Esophagus muscularis mucosa (tissue), 4 donors: ENCODE measurements at regions not wholly inside any gene's neighbourhood (a gene's known extent, or its start where the extent isn't known, plus 50 kb on each side); places are given as distances from the start of the nearest gene placed in this dataset.

Experiments
- DNase-seq: peaks from one replicate; pipeline ENCODE4 v3.0.0-alpha.2; 2017; ENCODE audit errors: extremely low spot score
- H3K27ac ChIP-seq, 4 donors: fragments of 200-600 bp; sonication (generic); replicated peaks in 1 of 4; 1 replicate in 3 of 4; 2 replicates in 1 of 4; pipeline ENCODE4 v1.5.1; 2016 to 2019; ENCODE audit warnings: mild to moderate bottlenecking in 1 of 4
- H3K27me3 ChIP-seq, 4 donors: fragments of 200-600 bp; sonication (generic); one replicate each; pipeline versions ENCODE4 v1.5.1 to v1.6.0; 2016 to 2019
- H3K36me3 ChIP-seq, 4 donors: fragments of 200-600 bp; sonication (generic); one replicate each; pipeline ENCODE4 v1.5.1; 2016 to 2019
- H3K4me1 ChIP-seq, 4 donors: fragments of 200-600 bp; sonication (generic); one replicate each; pipeline ENCODE4 v1.5.1; 2016 to 2019
- H3K4me3 ChIP-seq, 4 donors: fragments of 200-600 bp; sonication (generic); 1 replicate in 2 of 4; 2 replicates in 2 of 4; pipeline ENCODE4 v1.5.1; 2016 to 2019; ENCODE audit warnings: mild to moderate bottlenecking in 4 of 4, moderate library complexity in 1 of 4
- H3K9me3 ChIP-seq, 4 donors: fragments of 200-600 bp; sonication (generic); 1 replicate in 3 of 4; 2 replicates in 1 of 4; pipeline ENCODE4 v1.5.1; 2016 to 2019
- EP300 ChIP-seq: sonication (generic); formaldehyde crosslinking; IDR thresholded peaks from one replicate; pipeline ENCODE4 v1.6.1; 2017; ENCODE audit warnings: antibody characterized with exemption
- POLR2A ChIP-seq: fragments of 450-650 bp; IDR thresholded peaks from one replicate; pipeline ENCODE4 v1.6.1; 2017; ENCODE audit warnings: antibody characterized with exemption, moderate library complexity, mild to moderate bottlenecking, low read depth
- POLR2AphosphoS5 ChIP-seq, 2 donors: sonication (generic); formaldehyde crosslinking; IDR thresholded peaks; one replicate each; pipeline ENCODE4 v1.6.1; 2017; ENCODE audit warnings: antibody characterized with exemption in 2 of 2
- WGBS: methylation state at CpG from one replicate; pipeline ENCODE4 v1.1.5; 2018; 5-methylcytosine and 5-hydroxymethylcytosine counted together
- intact Hi-C: fragments of 100-400 bp; cut with DNase I; formaldehyde crosslinking; loops from one replicate; pipeline ENCODE4 v1.15.1; 2023
- TF ChIP-seq, protein P1 (sequence below), 3 experiments: fragments of 200-600 bp in 2 of 3; fragments of 450-650 bp in 1 of 3; sonication (generic) in 2 of 3; IDR thresholded peaks; one replicate each; pipeline ENCODE4 v1.5.1; 2017 to 2019; ENCODE audit warnings: antibody characterized with exemption in 3 of 3, mild to moderate bottlenecking in 2 of 3, moderate library complexity in 1 of 3

DNA sequence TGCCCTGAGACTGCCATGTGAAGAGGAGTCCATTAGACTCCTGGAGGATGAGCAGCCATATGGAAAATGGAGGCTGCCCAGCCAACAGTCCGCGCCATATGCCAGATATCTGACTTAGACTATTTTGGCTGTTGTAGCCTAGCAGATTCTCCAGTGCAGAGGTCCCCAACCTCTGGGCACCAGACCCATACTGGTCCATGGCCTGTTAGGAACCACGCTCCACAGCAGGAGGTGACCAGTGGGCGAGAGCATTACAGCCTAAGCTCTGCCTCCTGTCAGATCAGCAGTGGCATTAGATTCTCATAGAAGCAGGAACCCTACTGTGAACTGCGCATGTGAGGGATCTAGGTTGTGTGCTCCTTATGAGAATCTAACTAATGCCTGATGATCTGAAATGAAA, 851.9 kb downstream of the NR2F1-AS1 start:
- Histone ChIP-seq H3K9me3 (no peaks in the 10 kb centered on the region), H3K4me1 (no peaks in the 10 kb centered on the region), H3K27ac (no peak overlapping the region), H3K27me3 (no peaks in the 10 kb centered on the region), H3K36me3 (no peaks in the 10 kb centered on the region), H3K4me3 (no peak overlapping the region)
- no peak for DNase-seq
- intact Hi-C loops: no loop called here
- TF ChIP-seq, protein P1, sequence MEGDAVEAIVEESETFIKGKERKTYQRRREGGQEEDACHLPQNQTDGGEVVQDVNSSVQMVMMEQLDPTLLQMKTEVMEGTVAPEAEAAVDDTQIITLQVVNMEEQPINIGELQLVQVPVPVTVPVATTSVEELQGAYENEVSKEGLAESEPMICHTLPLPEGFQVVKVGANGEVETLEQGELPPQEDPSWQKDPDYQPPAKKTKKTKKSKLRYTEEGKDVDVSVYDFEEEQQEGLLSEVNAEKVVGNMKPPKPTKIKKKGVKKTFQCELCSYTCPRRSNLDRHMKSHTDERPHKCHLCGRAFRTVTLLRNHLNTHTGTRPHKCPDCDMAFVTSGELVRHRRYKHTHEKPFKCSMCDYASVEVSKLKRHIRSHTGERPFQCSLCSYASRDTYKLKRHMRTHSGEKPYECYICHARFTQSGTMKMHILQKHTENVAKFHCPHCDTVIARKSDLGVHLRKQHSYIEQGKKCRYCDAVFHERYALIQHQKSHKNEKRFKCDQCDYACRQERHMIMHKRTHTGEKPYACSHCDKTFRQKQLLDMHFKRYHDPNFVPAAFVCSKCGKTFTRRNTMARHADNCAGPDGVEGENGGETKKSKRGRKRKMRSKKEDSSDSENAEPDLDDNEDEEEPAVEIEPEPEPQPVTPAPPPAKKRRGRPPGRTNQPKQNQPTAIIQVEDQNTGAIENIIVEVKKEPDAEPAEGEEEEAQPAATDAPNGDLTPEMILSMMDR (IDR thresholded peaks at IDR 0.05): no peak
- no peak for TF ChIP-seq POLR2AphosphoS5 (IDR thresholded peaks at IDR 0.05)
- 88% methylated on average over 3 of the region's 5 CpGs for WGBS

DNA sequence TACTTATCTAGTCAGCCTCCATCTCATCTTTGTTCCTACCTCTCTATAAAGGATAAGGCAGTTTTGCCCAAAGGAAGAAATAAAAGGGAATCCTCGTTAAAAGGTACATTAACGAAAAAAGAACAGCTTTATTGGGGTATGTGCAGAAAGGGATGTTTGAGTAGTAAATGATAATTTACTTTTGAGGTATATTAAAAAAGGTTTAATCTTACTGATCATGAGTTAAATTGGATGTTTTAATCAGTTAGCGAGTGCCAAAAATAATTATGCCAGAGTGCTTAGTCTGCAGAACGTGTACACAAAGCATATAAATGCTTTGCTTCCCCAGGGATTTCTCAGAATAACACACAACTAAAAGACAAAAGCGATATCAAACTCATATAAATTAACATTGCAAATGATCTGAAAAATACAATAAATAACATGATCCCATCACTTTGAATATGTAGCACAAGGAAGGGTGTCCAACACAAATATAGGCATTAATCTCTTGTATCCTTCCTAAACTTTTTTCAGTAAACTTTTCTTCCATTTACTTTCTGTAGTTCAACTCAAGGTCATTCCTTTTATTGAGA, 865.0 kb downstream of the NR2F1-AS1 start:
- intact Hi-C loops: no loop called here
- TF ChIP-seq EP300 (no peak), POLR2A (no peak), POLR2AphosphoS5 (IDR thresholded peaks at IDR 0.05) (no peak)
- TF ChIP-seq, protein P1 (IDR thresholded peaks at IDR 0.05): no peak
- DNase-seq: no peak
- no peaks in the 10 kb centered on the region for H3K9me3 ChIP-seq
- H3K36me3 ChIP-seq: no peaks in the 10 kb centered on the region
- H3K4me3 ChIP-seq: no peak overlapping the region
- H3K27ac ChIP-seq: no peak overlapping the region
- WGBS: 79% methylated on average over 5 of the region's 5 CpGs
- H3K4me1 ChIP-seq: no peaks in the 10 kb centered on the region
- H3K27me3 ChIP-seq: no peaks in the 10 kb centered on the region

DNA sequence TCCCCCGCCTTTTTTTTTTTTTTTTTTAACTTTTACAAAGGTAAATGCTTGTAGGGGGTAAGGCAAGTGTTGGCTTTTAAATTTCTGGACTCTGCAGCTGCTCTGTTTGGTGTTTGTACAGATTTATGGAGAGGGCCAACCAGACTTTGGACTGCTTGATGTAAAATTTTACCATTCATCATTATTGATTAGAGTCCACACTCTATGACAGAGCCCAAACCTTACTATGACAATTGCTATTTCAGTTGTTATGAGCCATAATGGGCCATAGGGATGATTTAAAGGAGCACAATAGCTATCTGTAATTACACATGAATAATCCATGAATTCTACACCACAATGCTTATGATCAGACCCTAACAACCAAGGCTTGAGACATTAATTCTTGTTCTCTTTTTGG, 867.2 kb downstream of the NR2F1-AS1 start:
- H3K9me3 ChIP-seq: no peaks in the 10 kb centered on the region
- intact Hi-C loops: no loop called here
- H3K4me3 ChIP-seq: no peak overlapping the region
- H3K27me3 ChIP-seq: no peaks in the 10 kb centered on the region
- H3K4me1 ChIP-seq: no peaks in the 10 kb centered on the region
- WGBS: 63% methylated on average over 1 of the region's 1 CpG
- no peaks in the 10 kb centered on the region for H3K36me3 ChIP-seq
- no peak overlapping the region for H3K27ac ChIP-seq
- TF ChIP-seq EP300 (no peak), POLR2AphosphoS5 (IDR thresholded peaks at IDR 0.05) (no peak), POLR2A (no peak)
- TF ChIP-seq, protein P1 (IDR thresholded peaks at IDR 0.05): no peak
- DNase-seq: no peak

DNA sequence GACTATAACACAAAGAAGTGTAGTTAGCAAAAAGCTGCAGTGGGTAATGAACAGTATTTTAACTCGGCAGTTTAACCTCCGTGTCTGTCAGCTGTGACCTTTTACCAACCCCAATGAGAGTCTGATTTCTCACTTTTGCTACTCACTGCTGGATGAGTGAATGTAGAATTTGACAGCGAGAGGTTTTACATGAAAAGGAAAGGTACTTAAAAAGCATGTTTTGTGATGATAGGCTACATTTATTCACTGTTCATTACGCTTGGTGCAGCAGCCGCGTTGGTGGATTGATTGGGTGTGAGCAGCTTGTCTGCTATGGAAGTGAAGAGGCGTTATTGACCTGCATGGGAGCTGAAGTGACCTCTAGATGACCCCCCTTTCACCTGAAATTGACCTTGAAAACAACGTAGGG, 867.7 kb downstream of the NR2F1-AS1 start:
- Histone ChIP-seq H3K4me3 (no peak overlapping the region), H3K4me1 (no peaks in the 10 kb centered on the region), H3K27ac (no peak overlapping the region), H3K36me3 (no peaks in the 10 kb centered on the region), H3K9me3 (no peaks in the 10 kb centered on the region), H3K27me3 (no peaks in the 10 kb centered on the region)
- intact Hi-C loops: no loop called here
- 62% methylated on average over 8 of the region's 8 CpGs for WGBS
- no peak for DNase-seq
- TF ChIP-seq POLR2A: no peak
- TF ChIP-seq POLR2AphosphoS5 (IDR thresholded peaks at IDR 0.05): no peak
- no peak for TF ChIP-seq EP300
- TF ChIP-seq, protein P1 (IDR thresholded peaks at IDR 0.05): no peak

DNA sequence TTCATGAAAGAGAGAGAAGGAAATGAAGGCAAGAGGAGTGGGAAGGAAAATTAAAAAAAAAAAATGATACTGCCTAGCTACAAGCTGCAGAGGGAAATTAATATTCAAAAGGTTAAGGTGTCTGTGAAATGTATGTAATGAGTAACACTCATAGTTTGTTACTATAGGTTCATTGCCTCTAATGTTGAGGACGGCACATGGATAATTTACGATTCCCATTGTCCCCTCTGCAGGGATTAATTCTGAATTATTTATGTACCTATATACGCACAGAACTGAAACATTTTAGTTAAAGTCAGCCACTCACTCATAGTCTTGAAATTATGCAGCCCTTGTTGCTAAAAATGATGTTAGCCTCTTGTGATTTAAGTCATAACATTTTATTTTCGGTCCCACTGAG, 869.1 kb downstream of the NR2F1-AS1 start:
- H3K27me3 ChIP-seq: no peaks in the 10 kb centered on the region
- H3K27ac ChIP-seq: no peak overlapping the region
- H3K4me1 ChIP-seq: no peaks in the 10 kb centered on the region
- WGBS: 76% methylated on average over 4 of the region's 4 CpGs
- no peak overlapping the region for H3K4me3 ChIP-seq
- no peaks in the 10 kb centered on the region for H3K36me3 ChIP-seq
- intact Hi-C loops: no loop called here
- no peaks in the 10 kb centered on the region for H3K9me3 ChIP-seq
- DNase-seq: no peak
- no peak for TF ChIP-seq EP300
- no peak for TF ChIP-seq POLR2AphosphoS5 (IDR thresholded peaks at IDR 0.05)
- no peak for TF ChIP-seq POLR2A
- TF ChIP-seq, protein P1 (IDR thresholded peaks at IDR 0.05): no peak
